ENCODE measurements at regions not wholly inside any gene's neighbourhood (a gene's known extent, or its start where the extent isn't known, plus 50 kb on each side); places are given as distances from the start of the nearest gene placed in this dataset.

DNA sequence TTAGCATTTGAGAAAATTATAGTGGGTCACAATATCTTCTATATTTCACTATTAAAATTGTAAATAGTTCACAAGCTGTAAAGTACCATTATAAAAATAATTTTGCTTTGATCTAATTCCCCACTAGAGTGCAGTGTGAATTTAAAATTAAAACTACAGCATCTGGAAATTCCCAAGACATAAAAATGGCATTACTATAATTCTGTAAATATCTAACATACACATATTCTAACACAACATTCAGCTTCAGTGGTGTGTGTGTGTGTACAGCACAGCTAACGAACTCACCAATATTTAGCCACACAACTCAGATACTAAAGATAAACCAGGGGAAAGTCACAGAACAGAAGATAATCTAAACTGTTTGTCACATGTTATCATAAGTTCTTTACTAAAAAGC lies 424.9 kb upstream of the ZNF385D start:
- no peak for DNase-seq (ENCODE audit: low spot score)
- TF ChIP-seq, protein P1, sequence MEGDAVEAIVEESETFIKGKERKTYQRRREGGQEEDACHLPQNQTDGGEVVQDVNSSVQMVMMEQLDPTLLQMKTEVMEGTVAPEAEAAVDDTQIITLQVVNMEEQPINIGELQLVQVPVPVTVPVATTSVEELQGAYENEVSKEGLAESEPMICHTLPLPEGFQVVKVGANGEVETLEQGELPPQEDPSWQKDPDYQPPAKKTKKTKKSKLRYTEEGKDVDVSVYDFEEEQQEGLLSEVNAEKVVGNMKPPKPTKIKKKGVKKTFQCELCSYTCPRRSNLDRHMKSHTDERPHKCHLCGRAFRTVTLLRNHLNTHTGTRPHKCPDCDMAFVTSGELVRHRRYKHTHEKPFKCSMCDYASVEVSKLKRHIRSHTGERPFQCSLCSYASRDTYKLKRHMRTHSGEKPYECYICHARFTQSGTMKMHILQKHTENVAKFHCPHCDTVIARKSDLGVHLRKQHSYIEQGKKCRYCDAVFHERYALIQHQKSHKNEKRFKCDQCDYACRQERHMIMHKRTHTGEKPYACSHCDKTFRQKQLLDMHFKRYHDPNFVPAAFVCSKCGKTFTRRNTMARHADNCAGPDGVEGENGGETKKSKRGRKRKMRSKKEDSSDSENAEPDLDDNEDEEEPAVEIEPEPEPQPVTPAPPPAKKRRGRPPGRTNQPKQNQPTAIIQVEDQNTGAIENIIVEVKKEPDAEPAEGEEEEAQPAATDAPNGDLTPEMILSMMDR (IDR thresholded peaks at IDR 0.05; ENCODE audit: borderline replicate concordance, control extremely low read depth, extremely low read depth, insufficient read depth, missing control alignments): no peak
- in situ Hi-C loops (cut with MboI; ENCODE audit: low sequenced_read_pairs, unreplicated experiment): no loop called here

GRCh38 chr3:22176911-22177310 lies 425.9 kb upstream of the ZNF385D start:
- DNase-seq (ENCODE audit: low spot score): no peak
- in situ Hi-C loops (cut with MboI; ENCODE audit: low sequenced_read_pairs, unreplicated experiment): no loop called here
- TF ChIP-seq, protein P1 (IDR thresholded peaks at IDR 0.05; ENCODE audit: borderline replicate concordance, control extremely low read depth, extremely low read depth, insufficient read depth, missing control alignments): no peak

- no peak for DNase-seq (ENCODE audit: low spot score)
- in situ Hi-C loops (cut with MboI; ENCODE audit: low sequenced_read_pairs, unreplicated experiment): no loop called here
- TF ChIP-seq, protein P1 (IDR thresholded peaks at IDR 0.05; ENCODE audit: borderline replicate concordance, control extremely low read depth, extremely low read depth, insufficient read depth, missing control alignments): no peak
These were observed 438.6 kb upstream of the ZNF385D start for GRCh38 chr3:22189616-22190015.

- TF ChIP-seq, protein P1 (IDR thresholded peaks at IDR 0.05; ENCODE audit: borderline replicate concordance, control extremely low read depth, extremely low read depth, insufficient read depth, missing control alignments): no peak
- DNase-seq (ENCODE audit: low spot score): no peak
- in situ Hi-C loops (cut with MboI; ENCODE audit: low sequenced_read_pairs, unreplicated experiment): no loop called here
These were observed 448.1 kb upstream of the ZNF385D start for GRCh38 chr3:22199095-22199494.

- TF ChIP-seq, protein P1 (IDR thresholded peaks at IDR 0.05; ENCODE audit: borderline replicate concordance, control extremely low read depth, extremely low read depth, insufficient read depth, missing control alignments): no peak
- DNase-seq (ENCODE audit: low spot score): no peak
- in situ Hi-C loops (cut with MboI; ENCODE audit: low sequenced_read_pairs, unreplicated experiment): no loop called here
These were observed 457.8 kb upstream of the ZNF385D start for GRCh38 chr3:22208844-22209243.

DNA sequence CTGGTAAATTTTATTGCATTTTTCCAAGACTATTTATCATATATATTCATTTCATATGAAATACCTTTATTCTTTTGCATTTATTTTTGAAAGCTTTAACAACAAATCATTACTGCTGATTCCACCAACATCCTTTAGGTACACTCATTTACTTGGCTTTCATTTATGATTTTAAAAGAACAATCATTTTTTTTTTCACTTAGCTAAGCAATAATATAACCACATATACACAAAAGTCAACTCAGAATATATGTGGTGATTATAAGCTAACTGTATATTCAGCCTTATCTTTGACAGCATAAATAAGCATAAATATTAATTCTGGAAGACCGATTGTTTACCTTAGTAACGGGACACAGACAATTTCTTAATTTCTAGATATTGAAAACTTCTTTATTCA lies 458.6 kb upstream of the ZNF385D start:
- DNase-seq (ENCODE audit: low spot score): no peak
- TF ChIP-seq, protein P1 (IDR thresholded peaks at IDR 0.05; ENCODE audit: borderline replicate concordance, control extremely low read depth, extremely low read depth, insufficient read depth, missing control alignments): no peak
- in situ Hi-C loops (cut with MboI; ENCODE audit: low sequenced_read_pairs, unreplicated experiment): no loop called here

DNA sequence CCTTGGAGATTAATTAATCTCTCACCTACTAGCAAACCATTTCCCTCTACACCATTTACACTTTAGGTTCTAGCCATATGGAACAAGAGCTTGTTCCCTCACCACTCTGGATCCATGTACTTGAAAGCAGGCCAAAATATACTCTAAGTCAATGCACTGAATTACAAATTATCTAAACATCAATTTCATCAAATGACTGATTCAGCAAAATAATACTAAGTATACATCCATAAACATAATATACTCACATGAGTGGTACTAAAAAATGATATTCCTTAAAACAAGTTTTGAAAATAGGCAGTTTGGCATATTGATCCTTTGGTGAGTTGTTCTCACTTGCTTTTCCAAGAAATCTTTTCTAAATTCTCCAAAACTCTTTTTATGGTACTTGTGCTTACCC lies 459.7 kb upstream of the ZNF385D start:
- DNase-seq (ENCODE audit: low spot score): no peak
- TF ChIP-seq, protein P1 (IDR thresholded peaks at IDR 0.05; ENCODE audit: borderline replicate concordance, control extremely low read depth, extremely low read depth, insufficient read depth, missing control alignments): no peak
- in situ Hi-C loops (cut with MboI; ENCODE audit: low sequenced_read_pairs, unreplicated experiment): no loop called here

Measured in GM13976 (cell line).